HG02885 (cell line): ENCODE measurements at regions not wholly inside any gene's neighbourhood (a gene's known extent, or its start where the extent isn't known, plus 50 kb on each side); places are given as distances from the start of the nearest gene placed in this dataset.
"Not testable (repeated sequence)": the region's sequence is repeated elsewhere in the genome, so short reads cannot be mapped to it uniquely, and the experiment has no call there.

Source experiments
- ATAC-seq: cut with Tn5 transposase; IDR thresholded peaks from one replicate; pipeline ENCODE4 v1.9.1; 2021; ENCODE audit warnings: mild to moderate bottlenecking; ENCODE audit not compliant: unreplicated experiment, poor library complexity

DNA sequence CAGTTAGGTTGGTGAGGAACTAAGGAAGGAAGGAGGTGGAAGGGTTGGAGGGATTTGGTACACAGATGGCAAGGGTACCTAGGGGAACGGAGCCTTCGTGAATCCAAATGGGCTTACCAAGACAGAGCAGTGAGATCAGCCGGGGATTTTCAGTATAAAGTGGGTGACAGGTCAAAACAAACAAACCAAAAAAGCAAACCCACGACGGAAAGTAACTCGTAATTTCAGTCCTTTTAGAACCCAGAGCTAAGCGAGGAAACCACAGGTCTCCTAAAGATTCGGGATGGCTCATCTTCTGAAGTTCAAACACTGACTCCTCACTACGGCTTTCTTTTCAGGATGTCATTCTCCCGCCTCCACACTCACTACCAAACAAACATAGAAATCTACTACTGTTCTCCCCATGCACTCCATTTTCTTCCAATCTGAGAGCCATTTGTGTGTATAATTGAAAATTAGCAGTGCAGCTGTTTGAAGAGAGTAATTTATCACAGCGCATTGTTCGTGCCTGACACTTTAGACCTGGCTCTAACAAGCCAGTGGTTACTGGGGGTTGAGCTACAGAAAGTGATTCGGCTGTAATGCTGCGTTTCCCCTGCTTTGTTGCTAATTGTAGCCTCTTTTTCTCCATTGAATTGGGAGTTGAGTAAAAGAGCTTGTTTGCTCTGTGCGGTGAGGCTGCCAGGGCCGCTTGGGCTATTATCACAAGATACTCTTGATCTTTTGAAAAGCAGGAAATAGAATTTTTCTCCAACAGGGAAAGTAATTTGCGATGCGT is 64.7 kb upstream of the CCDC39 start:
- no peak for ATAC-seq

DNA sequence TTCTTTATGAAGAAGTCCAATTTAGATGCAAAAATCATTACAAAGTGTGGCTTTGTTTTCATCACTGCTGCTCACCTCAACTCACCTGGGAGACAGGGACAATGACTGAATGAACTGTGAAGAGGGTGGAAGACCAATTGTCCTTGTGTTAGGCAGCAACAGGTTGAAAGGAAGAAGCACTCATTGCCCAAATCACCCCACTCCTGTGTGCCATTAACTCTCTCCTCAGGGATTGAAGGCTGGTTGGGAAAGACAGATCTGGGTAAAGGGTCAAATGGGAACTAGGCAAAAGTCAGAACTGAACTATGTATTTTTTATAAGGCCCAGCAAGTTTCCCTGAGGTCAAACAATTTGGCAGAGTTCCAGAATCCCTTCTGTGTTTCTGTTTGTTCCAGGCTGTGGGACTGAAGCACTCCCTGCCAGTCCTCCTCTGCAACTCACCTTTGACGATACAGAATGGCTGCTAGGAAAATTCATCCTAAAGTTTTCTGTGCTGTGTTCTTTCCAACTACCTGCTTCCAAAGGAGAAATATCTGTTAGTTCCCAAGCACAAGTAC is 68.6 kb upstream of the CCDC39 start:
- no peak for ATAC-seq

DNA sequence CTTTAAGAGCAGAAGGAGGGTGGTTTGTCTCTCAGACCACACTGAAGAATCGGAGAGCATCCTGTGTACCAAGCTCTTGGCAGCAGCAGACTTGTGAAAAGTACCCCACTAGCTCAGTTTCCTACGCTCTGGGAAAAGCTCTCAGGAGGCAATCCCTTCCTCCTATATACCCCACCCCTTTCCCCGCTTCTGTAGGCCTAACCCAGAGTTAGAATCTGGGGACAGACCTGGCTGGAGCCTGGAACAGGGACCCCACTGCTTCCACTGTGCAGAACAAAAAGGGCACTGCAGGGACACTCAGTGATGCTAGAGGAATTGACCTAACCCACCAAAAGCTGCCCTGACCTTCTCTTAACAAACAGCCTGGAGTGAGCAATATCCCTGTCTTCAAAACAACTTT is 70.0 kb upstream of the CCDC39 start:
- no peak for ATAC-seq

DNA sequence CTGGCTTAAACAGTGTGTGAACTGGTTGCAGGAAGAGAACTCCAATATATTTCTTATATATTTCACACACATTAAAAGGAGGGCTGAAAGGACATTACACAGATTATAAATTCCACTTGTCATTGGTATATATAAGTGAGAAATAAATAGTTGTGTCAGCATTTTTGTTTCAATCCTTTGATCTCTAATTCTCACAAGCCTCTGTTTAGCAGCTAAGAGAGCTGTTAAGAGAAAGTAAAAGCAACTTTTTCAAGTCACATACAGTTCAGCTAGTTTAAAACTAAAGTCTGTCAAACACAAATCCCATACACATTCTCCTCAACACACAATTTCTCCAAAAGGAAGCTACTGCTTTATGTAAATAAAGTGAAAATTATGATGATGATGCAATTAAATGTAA is 70.5 kb upstream of the CCDC39 start:
- no peak for ATAC-seq

DNA sequence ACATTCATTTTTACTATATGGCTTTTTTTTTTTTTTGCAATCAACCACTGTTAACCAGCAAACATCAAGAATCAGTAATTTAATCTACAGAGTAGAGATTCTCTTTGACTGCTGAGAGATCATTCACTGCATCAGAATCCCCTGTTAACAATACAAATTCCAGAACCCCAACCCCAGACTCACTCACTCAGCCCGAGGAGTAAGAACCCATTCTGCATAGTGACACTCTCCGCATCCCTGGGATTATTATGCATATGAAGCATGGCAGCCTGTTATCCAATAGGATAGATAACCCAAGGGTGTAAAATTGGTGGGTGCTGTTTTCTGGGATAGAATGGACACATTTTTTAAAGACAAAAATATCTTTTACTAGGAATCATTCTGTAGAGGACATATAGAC is 76.3 kb upstream of the CCDC39 start:
- ATAC-seq = no peak

DNA sequence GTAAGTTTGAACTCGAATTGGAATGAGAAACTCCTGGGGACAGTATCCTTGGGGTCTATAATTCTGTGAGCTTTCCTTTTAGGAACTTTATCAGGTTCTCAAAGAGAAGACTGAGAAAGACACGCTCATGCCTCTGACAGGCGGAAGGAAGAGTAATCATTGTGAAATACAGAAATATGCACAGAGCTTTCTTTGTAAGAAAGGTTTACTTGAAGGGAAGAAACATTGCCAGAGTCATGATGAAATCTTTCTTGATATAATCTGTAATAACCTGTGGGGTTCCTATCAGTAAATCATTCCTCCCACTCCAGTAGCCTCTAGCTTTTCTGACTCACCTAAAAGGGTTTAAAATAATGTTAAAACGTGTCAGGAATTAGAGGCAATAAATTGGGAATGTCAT is 83.6 kb upstream of the CCDC39 start:
- no peak for ATAC-seq

DNA sequence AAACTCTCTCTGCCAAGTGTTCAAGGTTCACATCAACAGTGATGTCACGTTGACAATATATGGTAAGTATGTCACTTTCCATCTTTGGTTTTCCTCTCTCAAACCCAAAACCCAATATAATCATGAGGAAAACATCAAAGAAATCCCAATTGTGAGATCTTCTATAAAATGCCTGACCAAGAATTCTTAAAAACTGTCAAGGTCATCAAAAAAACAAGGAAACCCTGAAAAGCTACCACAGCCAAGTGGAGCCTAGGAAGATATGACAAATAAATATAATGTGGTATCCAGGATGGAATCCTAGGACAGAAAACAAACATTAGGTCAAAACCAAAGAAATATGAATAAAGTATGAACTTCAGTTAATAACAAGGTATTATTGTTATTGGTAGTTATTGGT is 85.2 kb upstream of the CCDC39 start:
- no peak for ATAC-seq

DNA sequence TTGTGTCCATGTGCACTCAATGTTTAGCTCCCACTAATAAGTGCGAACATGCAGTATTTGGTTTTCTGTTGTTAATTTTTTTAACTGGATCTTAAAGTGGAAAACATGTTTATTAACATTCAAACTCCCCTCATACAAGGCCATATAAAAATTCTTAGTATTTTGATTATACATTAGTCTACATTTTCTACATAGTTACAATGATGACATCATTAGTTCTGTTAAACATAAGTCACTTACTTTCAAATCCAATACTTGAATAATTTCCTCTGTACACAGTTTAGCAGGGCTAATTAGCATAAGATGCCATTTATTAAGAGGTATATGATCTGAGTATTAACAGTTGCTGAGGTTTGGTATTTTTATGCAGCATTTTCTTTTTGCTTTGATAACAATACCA is 91.3 kb upstream of the CCDC39 start:
- no peak for ATAC-seq

DNA sequence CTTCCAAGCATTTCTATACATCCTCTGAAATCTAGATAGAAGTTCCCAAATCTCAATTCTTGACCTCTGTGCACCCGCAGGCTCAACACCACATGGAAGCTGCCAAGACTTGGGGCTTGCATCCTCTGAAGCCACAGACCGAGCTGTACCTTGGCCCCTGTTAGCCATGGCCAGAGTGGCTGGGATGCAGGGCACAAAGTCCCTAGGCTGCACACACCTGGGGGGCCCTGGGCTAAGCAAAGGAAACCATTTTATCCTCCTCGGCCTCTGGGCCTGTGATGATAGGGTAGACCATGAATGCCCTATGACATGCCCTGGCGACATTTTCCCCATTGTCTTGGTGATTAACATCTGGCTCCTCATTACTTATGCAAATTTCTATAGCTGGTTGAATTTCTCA is 97.1 kb upstream of the CCDC39 start:
- ATAC-seq = no peak

DNA sequence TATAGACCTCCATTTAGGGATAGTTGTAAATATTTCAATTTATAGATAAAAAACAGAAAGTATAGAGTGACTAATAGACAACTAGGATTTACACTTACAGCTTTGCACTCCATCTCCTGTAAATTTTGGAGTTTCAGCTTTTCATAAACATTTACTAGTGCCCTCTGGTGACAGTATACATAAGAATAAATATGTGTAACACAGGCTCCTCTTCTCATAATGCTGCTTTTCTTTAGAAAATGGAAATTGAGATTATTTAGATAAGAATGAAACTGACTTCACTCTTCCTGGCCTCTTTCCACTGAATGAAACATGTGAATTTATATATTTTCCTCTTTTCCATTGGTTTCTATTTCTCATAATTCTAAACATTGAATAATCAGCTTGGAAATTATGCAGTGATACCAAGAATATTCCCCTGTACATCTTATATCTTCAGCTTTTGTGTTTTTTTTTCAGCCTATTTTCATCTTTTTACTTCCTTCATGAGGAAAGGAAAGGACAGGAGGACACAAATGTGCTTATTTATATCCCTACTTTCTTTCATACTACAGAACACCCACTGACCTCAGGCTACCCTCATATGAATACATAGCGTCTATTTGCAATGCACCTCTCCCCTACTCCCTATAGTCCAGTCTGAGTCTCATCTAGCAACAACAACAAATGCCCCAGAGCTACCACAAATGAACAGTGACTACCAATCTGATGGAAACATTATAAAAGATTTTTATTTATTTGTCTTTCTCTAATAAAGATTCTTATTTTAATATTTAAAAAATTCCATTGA is 103.1 kb upstream of the CCDC39 start:
- no peak for ATAC-seq

DNA sequence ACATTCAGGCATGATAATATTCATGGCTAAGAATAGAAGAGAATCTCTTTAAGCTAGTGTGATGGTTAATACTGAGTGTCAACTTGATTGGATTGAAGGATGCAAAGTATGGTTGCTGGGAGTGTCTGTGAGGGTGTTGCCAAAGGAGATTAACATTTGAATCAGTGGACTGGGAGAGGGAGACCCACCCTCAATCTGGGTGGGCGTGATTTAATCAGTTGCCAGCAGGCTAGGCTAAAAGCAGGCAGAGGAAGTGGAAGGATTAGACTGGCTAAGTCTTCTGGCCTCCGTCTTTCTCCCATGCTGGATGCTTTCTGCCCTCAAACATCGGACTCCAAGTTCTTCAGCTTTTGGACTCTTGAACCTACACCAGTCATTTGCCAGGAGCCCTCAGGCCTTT is 106.9 kb upstream of the CCDC39 start:
- not testable (repeated sequence) for ATAC-seq

DNA sequence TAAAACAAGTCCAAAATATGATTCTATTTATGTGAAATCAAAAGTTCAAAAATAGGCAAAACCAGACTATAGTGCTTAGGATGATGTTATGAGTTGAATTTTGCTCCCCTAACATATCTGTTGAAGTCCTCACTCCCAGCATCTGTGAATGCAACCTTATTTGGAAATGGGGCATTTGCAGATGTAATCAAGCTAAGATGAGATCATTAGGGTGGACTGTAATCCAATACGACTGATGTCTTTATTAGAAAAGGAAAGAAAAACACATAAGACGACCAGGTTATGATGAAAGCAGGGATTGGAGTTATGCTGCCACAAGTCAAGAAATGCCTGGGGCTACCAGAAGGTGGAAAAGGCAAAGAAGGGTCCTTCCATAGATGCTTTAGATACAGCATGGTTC is 110.5 kb upstream of the CCDC39 start:
- ATAC-seq = no peak

DNA sequence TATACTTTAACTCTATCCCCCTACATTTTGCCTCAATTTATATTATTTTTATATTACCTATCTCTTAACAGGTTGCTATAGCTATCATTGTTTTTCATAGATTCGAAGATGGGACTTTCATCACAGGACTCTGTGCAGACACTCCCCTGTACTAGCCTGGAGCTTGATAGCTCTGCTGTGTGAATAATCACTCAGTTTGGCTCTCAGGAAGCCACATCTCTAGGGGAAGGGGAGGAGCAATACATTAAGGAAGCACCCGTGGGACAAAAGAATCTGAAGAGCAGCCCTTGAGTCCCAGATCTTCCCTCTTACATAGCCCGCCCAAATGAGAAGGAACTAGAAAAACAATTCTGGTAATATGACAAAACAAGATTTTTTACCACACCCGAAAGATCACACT is 114.3 kb upstream of the FXR1 start:
- no peak for ATAC-seq

DNA sequence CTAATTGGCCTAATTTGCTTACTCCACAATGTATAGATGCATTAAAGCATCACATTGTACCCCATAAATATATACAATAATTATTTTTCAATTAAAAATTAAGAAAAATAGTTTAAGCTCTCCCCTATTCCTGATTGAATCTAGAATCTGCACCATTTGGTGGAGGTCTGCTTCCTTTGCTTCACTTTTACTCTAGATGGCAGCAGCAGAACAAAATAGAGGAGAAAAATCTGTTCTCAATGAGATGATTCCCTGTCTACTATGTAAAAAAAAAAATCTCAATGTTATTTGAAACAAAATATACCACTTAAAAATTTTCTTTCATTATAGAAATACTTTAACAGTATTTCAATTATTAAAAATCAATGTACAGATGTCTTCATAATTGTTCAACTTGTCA is 109.6 kb upstream of the FXR1 start:
- peak; percentile 64 for ATAC-seq

DNA sequence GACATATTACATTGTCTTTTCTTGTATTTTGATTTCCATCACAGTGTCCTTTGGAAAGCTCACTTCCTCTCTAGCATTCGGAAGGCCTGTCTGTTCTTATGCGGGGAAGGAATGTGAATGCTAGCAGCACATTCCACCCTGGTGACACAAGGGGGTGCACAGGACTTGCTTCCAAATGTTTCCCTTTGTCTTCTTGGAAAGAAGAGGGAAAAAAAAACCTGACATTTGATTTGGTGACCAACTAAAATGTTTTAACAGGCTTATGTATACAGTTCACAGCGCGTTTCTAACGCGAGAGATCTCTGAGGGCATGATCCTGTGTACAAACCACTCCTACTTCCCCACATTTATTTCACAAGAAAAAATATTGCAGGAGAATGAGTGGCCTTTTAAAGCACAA is 107.6 kb upstream of the FXR1 start:
- ATAC-seq = no peak

DNA sequence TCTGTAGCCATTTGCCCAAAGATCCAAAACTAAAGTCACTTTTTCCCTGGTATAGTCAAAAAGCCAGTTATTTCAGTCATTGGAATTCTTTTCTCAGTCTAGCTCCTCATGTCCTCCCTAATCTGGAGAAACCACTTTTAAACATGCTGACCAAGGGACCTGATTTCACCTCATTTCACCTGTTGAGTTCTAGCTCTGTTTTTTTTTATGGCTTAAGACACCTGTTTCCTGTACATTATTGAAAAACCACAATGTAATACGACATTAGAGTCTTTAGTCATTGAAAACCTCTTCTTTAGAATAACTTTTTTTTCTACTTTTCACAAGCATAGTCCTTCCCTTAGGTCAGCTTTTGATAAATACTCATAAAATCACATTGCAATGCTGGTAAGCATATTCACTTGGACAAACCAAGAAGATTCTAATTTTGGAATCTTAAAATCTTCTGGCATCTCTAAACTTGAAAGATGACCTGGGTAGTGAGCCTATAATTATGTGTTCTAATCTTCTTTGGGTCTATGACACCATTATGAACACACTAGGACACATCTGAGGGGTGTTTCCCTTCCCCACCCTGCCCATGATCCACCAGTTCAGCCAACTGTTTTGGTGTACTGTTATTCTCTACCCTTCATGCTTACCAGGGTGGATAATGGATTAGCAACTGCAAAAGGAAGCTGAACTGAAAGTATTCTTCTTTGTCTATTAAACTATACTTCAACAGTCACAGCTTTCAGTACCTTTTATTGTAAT is 103.5 kb upstream of the FXR1 start:
- no peak for ATAC-seq

DNA sequence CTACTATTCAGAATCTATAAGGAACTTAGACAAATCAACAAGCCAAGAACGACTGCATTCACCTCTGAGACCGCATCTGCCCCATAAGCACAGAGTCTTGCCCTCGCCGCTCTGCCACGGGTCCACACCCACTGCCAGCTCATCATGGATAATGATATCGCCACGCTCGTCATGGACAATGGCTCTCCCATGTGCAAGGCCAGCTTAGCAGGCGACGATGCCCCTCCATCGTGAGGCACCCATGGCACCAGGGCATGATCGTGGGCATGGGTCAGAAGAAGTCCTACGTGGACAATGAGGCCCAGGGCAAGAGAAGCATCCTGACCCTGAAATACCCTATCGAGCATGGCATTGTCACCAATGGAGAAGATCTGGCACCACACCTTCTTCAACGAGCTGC is 92.1 kb upstream of the FXR1 start:
- no peak for ATAC-seq

DNA sequence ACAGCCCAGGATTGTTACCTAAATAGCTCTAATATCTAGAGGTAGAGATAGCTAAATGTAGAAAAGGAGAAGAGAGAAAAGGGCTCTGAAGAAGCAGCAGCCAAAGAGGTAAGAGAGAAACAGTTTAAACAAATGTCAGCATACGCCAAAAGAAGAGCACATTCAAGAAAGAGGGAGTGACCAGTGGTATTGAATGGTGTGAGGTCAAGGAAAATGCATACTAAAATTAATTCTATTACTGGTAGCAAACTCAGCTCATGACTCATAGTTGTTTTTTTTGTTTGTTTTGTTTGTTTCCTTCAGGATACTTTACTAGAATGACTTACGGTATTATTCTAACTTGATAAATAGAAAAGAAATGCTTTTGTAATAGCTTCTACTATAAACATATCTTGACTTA is 86.5 kb upstream of the FXR1 start:
- ATAC-seq = no peak

DNA sequence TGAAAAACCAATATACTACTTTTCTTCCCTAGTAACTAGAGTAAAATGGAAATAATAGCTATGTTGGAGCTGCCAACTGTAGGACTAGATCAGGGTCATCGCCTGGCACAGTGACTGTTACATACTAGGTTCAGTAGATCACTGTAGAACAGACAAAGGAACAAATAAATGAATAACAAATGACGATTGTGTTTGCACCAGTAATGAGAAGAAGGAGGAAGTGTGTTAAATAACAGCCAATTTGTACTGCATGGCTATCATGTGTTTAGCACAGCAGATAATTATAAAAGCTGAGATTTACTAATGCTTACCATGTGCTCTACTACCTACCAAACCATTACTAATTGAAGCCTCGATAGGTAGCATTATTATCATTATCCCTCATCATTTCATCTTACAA is 85.3 kb upstream of the FXR1 start:
- no peak for ATAC-seq

DNA sequence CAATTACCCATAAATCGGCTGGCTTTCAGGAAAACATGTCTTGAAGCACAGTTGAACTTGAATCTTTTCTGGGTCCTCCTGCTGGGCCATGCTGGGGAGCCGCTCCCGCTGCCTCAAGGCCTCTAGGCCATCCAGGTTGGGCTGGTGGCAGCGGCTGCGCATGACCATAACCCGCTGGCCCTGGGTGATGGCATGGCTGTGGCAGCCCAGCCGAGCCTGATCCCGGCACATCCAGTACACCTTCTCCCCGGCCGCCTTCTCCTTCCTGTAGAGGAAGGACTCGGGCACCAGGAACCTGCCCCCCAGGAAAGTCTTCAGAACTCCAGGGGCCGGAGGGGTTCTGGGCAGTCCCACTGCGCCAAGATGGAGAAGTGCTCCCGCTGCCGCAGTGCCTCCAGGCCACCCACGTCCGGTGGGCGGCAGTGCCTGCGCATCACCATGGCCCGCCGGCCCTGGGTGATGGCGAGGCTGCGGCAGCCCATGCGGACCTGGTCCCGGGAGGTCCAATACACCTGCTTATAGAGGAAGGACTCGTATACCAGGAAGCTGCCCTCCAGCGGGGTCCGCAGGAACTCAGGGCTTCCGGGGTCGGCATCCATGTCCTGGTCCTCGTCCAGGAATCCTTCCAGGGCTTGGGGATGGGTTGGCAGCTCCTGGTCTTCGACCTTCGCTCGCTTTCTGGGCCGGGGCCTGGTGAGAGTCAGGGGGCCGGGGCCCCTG is 84.3 kb upstream of the FXR1 start:
- ATAC-seq = no peak
